Endodermal cell (in vitro differentiated cells): ENCODE measurements at regions not wholly inside any gene's neighbourhood (a gene's known extent, or its start where the extent isn't known, plus 50 kb on each side); places are given as distances from the start of the nearest gene placed in this dataset.

Experiments used
- DNase-seq: peaks from one replicate; pipeline ENCODE4 v3.0.0-alpha.2; 2017
- H3K27ac ChIP-seq: 2 replicates; pipeline ENCODE4 v1.5.1; 2013; ENCODE audit warnings: mild to moderate bottlenecking, low read depth, low read length, moderate library complexity
- H3K27me3 ChIP-seq: 2 replicates; pipeline ENCODE4 v1.6.1; 2013; ENCODE audit warnings: mild to moderate bottlenecking, low read length, moderate library complexity; ENCODE audit not compliant: insufficient read depth, control insufficient read depth, poor library complexity, severe bottlenecking
- H3K36me3 ChIP-seq: 2 replicates; pipeline ENCODE4 v1.7.0; 2013; ENCODE audit warnings: mild to moderate bottlenecking, low read length, moderate library complexity; ENCODE audit not compliant: control insufficient read depth, insufficient read depth
- H3K4me1 ChIP-seq: one replicate; pipeline ENCODE4 v1.7.0; 2013; ENCODE audit warnings: low read length; ENCODE audit not compliant: control insufficient read depth, insufficient read depth
- H3K4me3 ChIP-seq: 2 replicates; pipeline ENCODE4 v1.5.1; 2013; ENCODE audit warnings: mild to moderate bottlenecking, low read length, moderate library complexity
- H3K9ac ChIP-seq: 2 replicates; pipeline ENCODE4 v1.6.1; 2013; ENCODE audit warnings: mild to moderate bottlenecking, low read length, moderate library complexity; ENCODE audit not compliant: poor library complexity, severe bottlenecking; ENCODE audit errors: extremely low read depth
- H3K9me3 ChIP-seq: 2 replicates; pipeline ENCODE4 v1.6.1; 2013; ENCODE audit warnings: mild to moderate bottlenecking, low read length, moderate library complexity; ENCODE audit not compliant: control insufficient read depth
- H3K27ac Mint-ChIP-seq: 2 replicates; pipeline ENCODE4 v1.8.0; 2020; ENCODE audit warnings: mixed read lengths
- H3K27me3 Mint-ChIP-seq: 2 replicates; pipeline ENCODE4 v1.8.0; 2021; ENCODE audit warnings: mild to moderate bottlenecking, mixed read lengths; ENCODE audit not compliant: insufficient read depth
- H3K36me3 Mint-ChIP-seq: 2 replicates; pipeline ENCODE4 v1.8.0; 2020; ENCODE audit warnings: low read depth, mixed read lengths
- H3K4me1 Mint-ChIP-seq: 2 replicates; pipeline ENCODE4 v1.8.0; 2020; ENCODE audit warnings: mixed read lengths
- H3K4me3 Mint-ChIP-seq: 2 replicates; pipeline ENCODE4 v1.8.0; 2020; ENCODE audit warnings: mild to moderate bottlenecking, moderate library complexity, mixed read lengths
- H3K9me3 Mint-ChIP-seq: 2 replicates; pipeline ENCODE4 v1.8.0; 2020; ENCODE audit warnings: mild to moderate bottlenecking, mixed read lengths
- WGBS, 2 experiments: methylation state at CpG; one replicate each; pipeline versions ENCODE4 v1.1.5 to v1.1.7; 2013; ENCODE audit warnings: missing lambda C conversion rate in 2 of 2, mixed read lengths in 1 of 2; ENCODE audit not compliant: insufficient coverage in 1 of 2, insufficient read length in 1 of 2; 5-methylcytosine and 5-hydroxymethylcytosine counted together
- TF ChIP-seq, protein P1 (sequence below): fragments of 200-600 bp; sonication (generic); conservative IDR thresholded peaks from 2 replicates; pipeline ENCODE4 v1.5.0; 2021; ENCODE audit warnings: antibody characterized with exemption, mild to moderate bottlenecking

DNA sequence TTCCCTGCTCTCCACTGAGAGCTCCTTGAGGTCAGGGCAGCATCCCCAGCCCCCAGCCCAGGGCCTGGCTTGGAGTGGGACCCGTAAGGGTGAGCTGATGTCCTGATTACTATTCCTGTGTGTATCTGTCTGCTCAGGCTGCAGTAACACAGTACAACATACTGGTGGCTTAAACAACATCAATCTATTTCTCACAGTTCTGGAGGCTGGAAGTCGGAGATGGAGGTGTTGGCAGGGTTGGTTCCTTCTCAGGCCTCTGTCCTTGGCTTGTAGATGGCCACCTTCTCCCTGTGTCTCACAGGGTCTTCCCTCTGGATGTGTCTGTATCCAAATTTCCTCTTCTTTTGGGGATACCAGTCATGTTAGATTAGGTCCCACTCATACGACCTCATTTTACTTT, 246.4 kb upstream of the POU3F1 start:
- Mint-ChIP-seq H3K27me3 (peaks cover 18% of the 10 kb centered on the region), H3K27ac (no peak overlapping the region), H3K9me3 (peaks cover 5% of the 10 kb centered on the region), H3K4me1 (peaks cover 29% of the 10 kb centered on the region), H3K36me3 (peaks cover 10% of the 10 kb centered on the region), H3K4me3 (no peak overlapping the region)
- no peaks in the 10 kb centered on the region for H3K27me3 ChIP-seq
- no peak overlapping the region for H3K9ac ChIP-seq
- H3K9me3 ChIP-seq: no peaks in the 10 kb centered on the region
- DNase-seq: no peak
- H3K27ac ChIP-seq: no peak overlapping the region
- H3K36me3 ChIP-seq: no peaks in the 10 kb centered on the region
- peaks cover 5% of the 10 kb centered on the region for H3K4me1 ChIP-seq
- no peak overlapping the region for H3K4me3 ChIP-seq
- 86 to 88% methylated on average over 2 to 3 of the region's 3 CpGs for WGBS, 2 experiments
- TF ChIP-seq, protein P1, sequence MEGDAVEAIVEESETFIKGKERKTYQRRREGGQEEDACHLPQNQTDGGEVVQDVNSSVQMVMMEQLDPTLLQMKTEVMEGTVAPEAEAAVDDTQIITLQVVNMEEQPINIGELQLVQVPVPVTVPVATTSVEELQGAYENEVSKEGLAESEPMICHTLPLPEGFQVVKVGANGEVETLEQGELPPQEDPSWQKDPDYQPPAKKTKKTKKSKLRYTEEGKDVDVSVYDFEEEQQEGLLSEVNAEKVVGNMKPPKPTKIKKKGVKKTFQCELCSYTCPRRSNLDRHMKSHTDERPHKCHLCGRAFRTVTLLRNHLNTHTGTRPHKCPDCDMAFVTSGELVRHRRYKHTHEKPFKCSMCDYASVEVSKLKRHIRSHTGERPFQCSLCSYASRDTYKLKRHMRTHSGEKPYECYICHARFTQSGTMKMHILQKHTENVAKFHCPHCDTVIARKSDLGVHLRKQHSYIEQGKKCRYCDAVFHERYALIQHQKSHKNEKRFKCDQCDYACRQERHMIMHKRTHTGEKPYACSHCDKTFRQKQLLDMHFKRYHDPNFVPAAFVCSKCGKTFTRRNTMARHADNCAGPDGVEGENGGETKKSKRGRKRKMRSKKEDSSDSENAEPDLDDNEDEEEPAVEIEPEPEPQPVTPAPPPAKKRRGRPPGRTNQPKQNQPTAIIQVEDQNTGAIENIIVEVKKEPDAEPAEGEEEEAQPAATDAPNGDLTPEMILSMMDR: no peak

DNA sequence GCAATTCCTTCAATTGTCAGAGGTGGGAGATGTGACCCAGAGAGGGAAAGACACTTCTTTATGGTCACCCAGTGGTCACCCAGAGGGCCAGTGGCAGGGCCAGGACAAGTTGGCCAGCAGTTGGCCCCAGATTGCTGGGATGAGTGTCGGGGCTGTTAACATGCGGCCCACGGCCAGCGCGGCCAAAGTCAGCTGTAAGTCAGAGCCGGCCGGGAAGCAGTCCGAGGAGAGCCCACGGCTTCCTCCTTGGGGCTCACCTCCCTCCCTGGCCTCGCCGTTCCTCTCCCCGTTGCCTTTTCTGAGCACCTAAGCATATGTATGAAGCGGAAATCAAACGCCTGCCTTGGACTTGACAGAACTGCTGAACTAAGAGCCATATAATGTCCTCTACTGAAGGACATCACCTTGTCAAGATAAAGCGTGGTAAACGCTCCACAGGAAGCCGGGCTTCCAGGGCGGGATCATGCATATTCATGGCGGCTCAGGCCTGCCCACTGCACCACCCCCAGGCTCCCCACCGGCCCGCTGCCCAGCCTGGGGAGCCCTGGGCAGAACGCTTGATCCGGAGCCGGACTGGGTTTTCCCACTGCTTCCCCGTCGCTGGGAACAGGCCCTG, 245.4 kb upstream of the POU3F1 start:
- TF ChIP-seq, protein P1: no peak
- Histone ChIP-seq H3K4me1 (peaks cover 8% of the 10 kb centered on the region), H3K27ac (no peak overlapping the region), H3K9me3 (no peaks in the 10 kb centered on the region), H3K9ac (no peak overlapping the region), H3K4me3 (no peak overlapping the region), H3K36me3 (no peaks in the 10 kb centered on the region), H3K27me3 (no peaks in the 10 kb centered on the region)
- Mint-ChIP-seq H3K4me3 (peak overlapping the region; percentile 33), H3K9me3 (peaks cover 5% of the 10 kb centered on the region), H3K27ac (no peak overlapping the region), H3K27me3 (peaks cover 18% of the 10 kb centered on the region), H3K4me1 (peaks cover 39% of the 10 kb centered on the region), H3K36me3 (peaks cover 2% of the 10 kb centered on the region)
- WGBS, 2 experiments: 30 to 32% methylated on average over 24 to 26 of the region's 26 CpGs
- DNase-seq: peak; percentile 87

DNA sequence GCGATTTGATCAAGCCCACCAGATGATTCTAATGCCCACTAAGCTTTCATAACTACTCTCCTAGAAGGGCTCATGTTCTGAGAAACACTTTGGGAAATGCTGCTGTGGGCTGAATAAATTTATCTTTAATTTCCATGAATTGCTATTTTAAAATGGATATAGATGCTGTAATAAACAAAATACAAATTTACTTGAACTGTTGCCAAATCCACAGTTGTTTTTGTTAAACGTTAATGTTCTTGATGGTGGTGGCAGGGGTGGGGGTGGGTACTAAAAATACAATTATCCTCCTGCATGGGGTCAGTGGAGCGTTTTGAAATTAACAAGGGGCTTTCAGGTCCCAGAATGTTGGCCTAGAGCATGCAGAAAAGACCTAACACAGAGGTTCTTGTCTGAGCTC, 244.7 kb upstream of the POU3F1 start:
- H3K36me3 Mint-ChIP-seq: no peaks in the 10 kb centered on the region
- no peak overlapping the region for H3K27ac ChIP-seq
- H3K27ac Mint-ChIP-seq: no peak overlapping the region
- H3K4me1 ChIP-seq: peaks cover 8% of the 10 kb centered on the region
- H3K27me3 ChIP-seq: no peaks in the 10 kb centered on the region
- no peak overlapping the region for H3K9ac ChIP-seq
- DNase-seq: no peak
- peaks cover 18% of the 10 kb centered on the region for H3K27me3 Mint-ChIP-seq
- H3K4me1 Mint-ChIP-seq: peaks cover 46% of the 10 kb centered on the region
- WGBS, 2 experiments: 55 to 63% methylated on average over 1 to 3 of the region's 3 CpGs
- TF ChIP-seq, protein P1: no peak
- H3K4me3 ChIP-seq: no peak overlapping the region
- H3K9me3 Mint-ChIP-seq: peaks cover 5% of the 10 kb centered on the region
- H3K9me3 ChIP-seq: no peaks in the 10 kb centered on the region
- H3K36me3 ChIP-seq: no peaks in the 10 kb centered on the region
- peak overlapping the region; percentile 33 for H3K4me3 Mint-ChIP-seq
